Suppressor macrophage treated with lipopolysaccharide for 4 hours (primary cell): ENCODE measurements at regions not wholly inside any gene's neighbourhood (a gene's known extent, or its start where the extent isn't known, plus 50 kb on each side); places are given as distances from the start of the nearest gene placed in this dataset.

Source experiments
- DNase-seq: peaks from one replicate; pipeline ENCODE4 v3.0.0-alpha.2; 2020

- peak; percentile 80 for DNase-seq
These were observed 55.2 kb downstream of the FOS start for GRCh38 chr14:75333606-75334548.

GRCh38 chr14:75334549-75335051 is 56.0 kb downstream of the FOS start:
- peak; percentile 61 for DNase-seq

GRCh38 chr14:75335571-75335970 is 56.9 kb downstream of the FOS start:
- no peak for DNase-seq

- DNase-seq: peak; percentile 43
These were observed 59.8 kb downstream of the FOS start for GRCh38 chr14:75338398-75338797.

GRCh38 chr14:75339059-75339458 is 60.4 kb downstream of the FOS start:
- peak; percentile 66 for DNase-seq

GRCh38 chr14:75340921-75341320 is 62.3 kb downstream of the FOS start:
- peak; percentile 76 for DNase-seq

- DNase-seq: peak; percentile 87
These were observed 63.0 kb downstream of the FOS start for GRCh38 chr14:75341620-75342019.

GRCh38 chr14:75342762-75343599 is 64.4 kb downstream of the FOS start:
- DNase-seq: peak; percentile 40

GRCh38 chr14:75343911-75344310 is 65.3 kb downstream of the FOS start:
- no peak for DNase-seq

- DNase-seq: peak; percentile 71
These were observed 65.8 kb downstream of the FOS start for GRCh38 chr14:75344411-75344810.

GRCh38 chr14:75350505-75351060 is 72.0 kb downstream of the FOS start:
- DNase-seq: no peak

GRCh38 chr14:75359098-75359497 is 68.7 kb upstream of the JDP2 start:
- DNase-seq: no peak

- no peak for DNase-seq
These were observed 66.8 kb upstream of the JDP2 start for GRCh38 chr14:75361041-75361440.

GRCh38 chr14:75361751-75362433 is 65.9 kb upstream of the JDP2 start:
- no peak for DNase-seq

- no peak for DNase-seq
These were observed 64.7 kb upstream of the JDP2 start for GRCh38 chr14:75363130-75363529.

- DNase-seq: peak; percentile 48
These were observed 64.1 kb upstream of the JDP2 start for GRCh38 chr14:75363570-75364227.

GRCh38 chr14:75365116-75365515 is 62.7 kb upstream of the JDP2 start:
- no peak for DNase-seq

GRCh38 chr14:75366963-75367362 is 60.9 kb upstream of the JDP2 start:
- DNase-seq: no peak

GRCh38 chr14:75368333-75368732 is 59.5 kb upstream of the JDP2 start:
- no peak for DNase-seq

- DNase-seq: peak; percentile 6
These were observed 58.3 kb upstream of the JDP2 start for GRCh38 chr14:75369506-75369905.

GRCh38 chr14:75370416-75371205 is 57.2 kb upstream of the JDP2 start:
- DNase-seq: peak; percentile 80
